GM19351 (cell line): ENCODE measurements at regions not wholly inside any gene's neighbourhood (a gene's known extent, or its start where the extent isn't known, plus 50 kb on each side); places are given as distances from the start of the nearest gene placed in this dataset.
A peak's percentile ranks its signal among the peaks of the same experiment; 100 is the strongest.
"Not testable (repeated sequence)": the region's sequence is repeated elsewhere in the genome, so short reads cannot be mapped to it uniquely, and the experiment has no call there.

Experiments
- ATAC-seq: cut with Tn5 transposase; IDR thresholded peaks from one replicate; pipeline ENCODE4 v1.9.1; 2021; ENCODE audit warnings: mild to moderate bottlenecking, moderate library complexity; ENCODE audit not compliant: unreplicated experiment

GRCh38 chr4:78691334-78691754 is 84.8 kb upstream of the BMP2K start:
- ATAC-seq: no peak

- ATAC-seq: peak; percentile 78
Measured at GRCh38 chr4:78691971-78692821, 84.0 kb upstream of the BMP2K start.

GRCh38 chr4:78692822-78693170 is 83.4 kb upstream of the BMP2K start:
- ATAC-seq: no peak

GRCh38 chr4:78693777-78694456 is 82.2 kb upstream of the BMP2K start:
- no peak for ATAC-seq

GRCh38 chr4:78694457-78694787 is 81.7 kb upstream of the BMP2K start:
- ATAC-seq: no peak

GRCh38 chr4:78695910-78696309 is 80.2 kb upstream of the BMP2K start:
- no peak for ATAC-seq

- ATAC-seq: no peak
Measured at GRCh38 chr4:78703079-78703478, 73.1 kb upstream of the BMP2K start.

GRCh38 chr4:78704317-78704716 is 71.8 kb upstream of the BMP2K start:
- ATAC-seq: no peak

- no peak for ATAC-seq
Measured at GRCh38 chr4:78704981-78705683, 71.0 kb upstream of the BMP2K start.

GRCh38 chr4:78706302-78706701 is 69.8 kb upstream of the BMP2K start:
- ATAC-seq: no peak

- peak; percentile 54 for ATAC-seq
Measured at GRCh38 chr4:78707268-78707667, 68.9 kb upstream of the BMP2K start.

- ATAC-seq: peak; percentile 45
Measured at GRCh38 chr4:78707793-78708192, 68.4 kb upstream of the BMP2K start.

- no peak for ATAC-seq
Measured at GRCh38 chr4:78710536-78710935, 65.6 kb upstream of the BMP2K start.

- no peak for ATAC-seq
Measured at GRCh38 chr4:78711676-78712075, 64.5 kb upstream of the BMP2K start.

- ATAC-seq: not testable (repeated sequence)
Measured at GRCh38 chr4:78714598-78714997, 61.6 kb upstream of the BMP2K start.

- ATAC-seq: not testable (repeated sequence)
Measured at GRCh38 chr4:78715372-78715771, 60.8 kb upstream of the BMP2K start.

- not testable (repeated sequence) for ATAC-seq
Measured at GRCh38 chr4:78717712-78718111, 58.4 kb upstream of the BMP2K start.

GRCh38 chr4:78720204-78720603 is 55.9 kb upstream of the BMP2K start:
- ATAC-seq: no peak

- peak; percentile 95 for ATAC-seq
Measured at GRCh38 chr4:78720994-78721677, 55.0 kb upstream of the BMP2K start.

GRCh38 chr4:78721747-78722146 is 54.4 kb upstream of the BMP2K start:
- ATAC-seq: no peak

- no peak for ATAC-seq
Measured at GRCh38 chr4:78722320-78722719, 53.8 kb upstream of the BMP2K start.
